Hepatocyte (in vitro differentiated cells): ENCODE measurements at regions not wholly inside any gene's neighbourhood (a gene's known extent, or its start where the extent isn't known, plus 50 kb on each side); places are given as distances from the start of the nearest gene placed in this dataset.

Source experiments
- DNase-seq: peaks from one replicate; pipeline ENCODE4 v3.0.0-alpha.2; 2016; ENCODE audit warnings: low spot score
- H2AFZ ChIP-seq: fragments of 200-600 bp; sonication (generic); 2 replicates; pipeline ENCODE4 v1.6.0; 2016; ENCODE audit warnings: antibody characterized with exemption, mild to moderate bottlenecking
- H3K27ac ChIP-seq: fragments of 200-600 bp; sonication (generic); 2 replicates; pipeline ENCODE4 v1.5.1; 2016; ENCODE audit warnings: mild to moderate bottlenecking
- H3K27me3 ChIP-seq: fragments of 200-600 bp; sonication (generic); 2 replicates; pipeline ENCODE4 v1.6.1; 2016
- H3K36me3 ChIP-seq: fragments of 200-600 bp; sonication (generic); replicated peaks from 2 replicates; pipeline ENCODE4 v1.5.1; 2016; ENCODE audit warnings: low read depth; ENCODE audit not compliant: insufficient read depth
- H3K4me1 ChIP-seq: fragments of 200-600 bp; sonication (generic); 2 replicates; pipeline ENCODE4 v1.5.1; 2016; ENCODE audit warnings: mild to moderate bottlenecking, moderate library complexity; ENCODE audit not compliant: insufficient read depth
- H3K4me2 ChIP-seq: fragments of 200-600 bp; sonication (generic); 2 replicates; pipeline ENCODE4 v1.6.0; 2016
- H3K4me3 ChIP-seq: fragments of 200-600 bp; sonication (generic); 2 replicates; pipeline ENCODE4 v1.5.1; 2016; ENCODE audit warnings: mild to moderate bottlenecking
- H3K79me2 ChIP-seq: fragments of 200-600 bp; sonication (generic); 2 replicates; pipeline ENCODE4 v1.6.0; 2017; ENCODE audit warnings: mild to moderate bottlenecking
- H3K9me2 ChIP-seq: fragments of 200-600 bp; sonication (generic); replicated peaks from 2 replicates; pipeline ENCODE4 v1.6.0; 2017; ENCODE audit warnings: mild to moderate bottlenecking; ENCODE audit not compliant: insufficient read depth
- H3K9me3 ChIP-seq: fragments of 200-600 bp; sonication (generic); 2 replicates; pipeline ENCODE4 v1.5.1; 2016; ENCODE audit warnings: low read depth, mild to moderate bottlenecking
- H4K20me1 ChIP-seq: fragments of 200-600 bp; sonication (generic); 2 replicates; pipeline ENCODE4 v1.6.0; 2016; ENCODE audit warnings: mild to moderate bottlenecking; ENCODE audit not compliant: insufficient read depth, poor library complexity, severe bottlenecking
- EZH2 ChIP-seq: fragments of 200-600 bp; sonication (generic); IDR thresholded peaks from 2 replicates; pipeline ENCODE4 v1.6.1; 2016; ENCODE audit warnings: antibody characterized with exemption, mild to moderate bottlenecking, borderline replicate concordance
- EZH2phosphoT487 ChIP-seq: fragments of 200-600 bp; sonication (generic); IDR thresholded peaks from one replicate; pipeline ENCODE4 v1.6.1; 2018; ENCODE audit warnings: antibody characterized with exemption, mild to moderate bottlenecking, low read depth, moderate library complexity; ENCODE audit not compliant: unreplicated experiment, severe bottlenecking
- WGBS: methylation state at CpG from one replicate; pipeline ENCODE4 v1.1.6; 2016; ENCODE audit warnings: low lambda C conversion rate; ENCODE audit errors: missing lambda C conversion rate; 5-methylcytosine and 5-hydroxymethylcytosine counted together
- TF ChIP-seq, protein P1 (sequence below): fragments of 200-600 bp; sonication (generic); IDR thresholded peaks from 2 replicates; pipeline ENCODE4 v1.5.1; 2016; ENCODE audit warnings: antibody characterized with exemption, mild to moderate bottlenecking; ENCODE audit not compliant: poor library complexity

DNA sequence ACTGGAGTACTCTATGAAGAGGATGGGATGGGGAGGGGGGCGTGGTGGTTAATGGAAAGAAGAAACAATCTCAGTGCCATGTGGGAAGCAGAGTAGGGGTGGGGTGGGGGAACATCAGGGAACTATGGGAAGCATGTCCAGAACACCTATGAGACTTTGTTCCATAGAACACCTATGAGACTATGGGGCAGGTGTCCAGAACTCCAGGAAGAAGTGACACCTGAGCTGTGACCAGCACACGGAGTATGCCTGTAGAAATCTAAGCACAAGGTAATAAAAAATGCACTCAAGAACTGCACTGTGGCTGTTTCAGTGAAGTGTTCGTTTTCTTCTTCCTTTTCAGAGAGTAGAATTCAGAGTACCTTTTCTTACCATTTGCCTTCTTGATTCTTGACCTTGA is 704.8 kb upstream of the TENM3 start:
- Histone ChIP-seq H3K9me2 (no peaks in the 10 kb centered on the region), H4K20me1 (no peaks in the 10 kb centered on the region), H3K4me1 (no peaks in the 10 kb centered on the region), H3K27me3 (no peaks in the 10 kb centered on the region), H3K27ac (peak overlapping the region; percentile 36), H3K4me2 (no peak overlapping the region), H2AFZ (no peak overlapping the region), H3K4me3 (no peak overlapping the region), H3K79me2 (no peaks in the 10 kb centered on the region), H3K36me3 (no peaks in the 10 kb centered on the region), H3K9me3 (no peaks in the 10 kb centered on the region)
- TF ChIP-seq, protein P1, sequence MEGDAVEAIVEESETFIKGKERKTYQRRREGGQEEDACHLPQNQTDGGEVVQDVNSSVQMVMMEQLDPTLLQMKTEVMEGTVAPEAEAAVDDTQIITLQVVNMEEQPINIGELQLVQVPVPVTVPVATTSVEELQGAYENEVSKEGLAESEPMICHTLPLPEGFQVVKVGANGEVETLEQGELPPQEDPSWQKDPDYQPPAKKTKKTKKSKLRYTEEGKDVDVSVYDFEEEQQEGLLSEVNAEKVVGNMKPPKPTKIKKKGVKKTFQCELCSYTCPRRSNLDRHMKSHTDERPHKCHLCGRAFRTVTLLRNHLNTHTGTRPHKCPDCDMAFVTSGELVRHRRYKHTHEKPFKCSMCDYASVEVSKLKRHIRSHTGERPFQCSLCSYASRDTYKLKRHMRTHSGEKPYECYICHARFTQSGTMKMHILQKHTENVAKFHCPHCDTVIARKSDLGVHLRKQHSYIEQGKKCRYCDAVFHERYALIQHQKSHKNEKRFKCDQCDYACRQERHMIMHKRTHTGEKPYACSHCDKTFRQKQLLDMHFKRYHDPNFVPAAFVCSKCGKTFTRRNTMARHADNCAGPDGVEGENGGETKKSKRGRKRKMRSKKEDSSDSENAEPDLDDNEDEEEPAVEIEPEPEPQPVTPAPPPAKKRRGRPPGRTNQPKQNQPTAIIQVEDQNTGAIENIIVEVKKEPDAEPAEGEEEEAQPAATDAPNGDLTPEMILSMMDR = no peak
- no peak for DNase-seq
- 72% methylated on average over 3 of the region's 3 CpGs for WGBS

DNA sequence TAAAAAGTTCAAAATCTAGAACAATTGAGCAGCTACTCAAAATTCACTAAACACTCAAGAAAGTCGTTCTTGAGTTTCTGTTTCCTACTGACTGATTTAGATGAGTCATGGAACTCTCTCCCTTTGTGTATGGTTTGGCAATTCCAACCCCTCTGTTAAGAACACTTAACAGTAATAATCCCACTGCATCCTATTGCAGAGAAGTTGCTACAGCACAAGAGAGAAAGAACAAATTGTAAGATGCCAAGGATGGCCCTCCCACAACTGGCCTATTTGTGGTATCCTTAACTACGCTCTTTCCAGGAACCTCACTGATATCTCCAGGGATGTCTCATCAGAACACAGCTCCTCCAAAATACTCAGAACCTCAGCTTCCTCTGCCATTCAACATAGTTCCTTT is 701.8 kb upstream of the TENM3 start:
- no peak for TF ChIP-seq EZH2phosphoT487
- TF ChIP-seq, protein P1 = no peak
- TF ChIP-seq EZH2 = no peak
- DNase-seq = no peak
- Histone ChIP-seq H4K20me1 (no peaks in the 10 kb centered on the region), H3K27ac (no peak overlapping the region), H3K79me2 (no peaks in the 10 kb centered on the region), H3K4me3 (no peak overlapping the region), H3K36me3 (no peaks in the 10 kb centered on the region), H3K27me3 (no peaks in the 10 kb centered on the region), H3K4me1 (no peaks in the 10 kb centered on the region), H2AFZ (no peak overlapping the region), H3K9me2 (no peaks in the 10 kb centered on the region), H3K9me3 (no peaks in the 10 kb centered on the region), H3K4me2 (no peak overlapping the region)
- WGBS = 93% methylated on average over 2 of the region's 2 CpGs

DNA sequence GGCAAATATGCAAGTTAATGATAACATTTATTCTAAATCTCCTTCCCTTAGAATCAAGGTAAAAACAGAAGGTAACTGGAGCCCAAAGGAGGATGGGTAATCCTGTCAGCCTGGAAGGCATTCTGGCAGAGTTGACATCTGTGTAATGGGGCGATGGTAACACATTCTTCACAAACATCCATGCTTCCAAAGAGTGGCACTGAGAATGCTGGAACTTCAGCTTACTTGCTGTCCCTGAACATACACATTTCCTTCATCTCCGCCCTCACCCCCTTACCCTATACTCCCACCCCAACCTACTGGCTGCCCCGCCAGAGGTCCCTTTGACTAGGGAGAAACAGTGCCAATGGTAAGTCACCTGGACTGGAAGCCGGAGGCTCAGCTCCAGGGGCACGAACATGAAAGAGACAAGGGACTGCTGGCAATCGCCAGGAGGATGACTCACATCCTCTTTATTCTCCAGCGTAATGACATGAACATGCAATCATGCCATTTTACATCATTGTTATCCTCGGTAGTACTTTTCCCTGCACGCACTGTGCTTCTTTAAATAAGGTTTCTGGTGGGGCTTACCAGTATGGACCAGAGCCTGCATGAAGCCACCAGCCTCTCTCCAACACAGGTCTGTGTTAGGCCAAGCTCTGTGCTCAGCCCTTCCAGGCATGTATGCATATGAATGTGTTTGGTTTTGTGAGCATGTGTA is 694.2 kb upstream of the TENM3 start:
- TF ChIP-seq EZH2phosphoT487 = no peak
- TF ChIP-seq, protein P1 = no peak
- TF ChIP-seq EZH2 = no peak
- Histone ChIP-seq H3K9me3 (no peaks in the 10 kb centered on the region), H3K4me2 (no peak overlapping the region), H3K4me1 (no peaks in the 10 kb centered on the region), H3K79me2 (no peaks in the 10 kb centered on the region), H2AFZ (no peak overlapping the region), H3K4me3 (no peak overlapping the region), H3K27ac (no peak overlapping the region), H3K9me2 (no peaks in the 10 kb centered on the region), H3K27me3 (no peaks in the 10 kb centered on the region), H4K20me1 (no peaks in the 10 kb centered on the region), H3K36me3 (no peaks in the 10 kb centered on the region)
- no peak for DNase-seq
- WGBS = 77% methylated on average over 9 of the region's 9 CpGs
